HCT116 (cell line): ENCODE measurements at regions not wholly inside any gene's neighbourhood (a gene's known extent, or its start where the extent isn't known, plus 50 kb on each side); places are given as distances from the start of the nearest gene placed in this dataset.

Experiments
- EZH2phosphoT487 ChIP-seq: fragments of 200-600 bp; IDR thresholded peaks from 2 replicates; pipeline ENCODE4 v1.6.1; 2018; ENCODE audit warnings: antibody characterized with exemption, borderline replicate concordance
- ZFX ChIP-seq: fragments of 450-650 bp; IDR thresholded peaks from 2 replicates; pipeline ENCODE4 v1.6.1; 2017

GRCh38 chr7:7118822-7119221 lies 63.5 kb upstream of the C1GALT1 start:
- TF ChIP-seq EZH2phosphoT487 (no peak), ZFX (no peak)
